GM19397 (cell line): ENCODE measurements at regions not wholly inside any gene's neighbourhood (a gene's known extent, or its start where the extent isn't known, plus 50 kb on each side); places are given as distances from the start of the nearest gene placed in this dataset.

Experiments used
- ATAC-seq: cut with Tn5 transposase; IDR thresholded peaks from one replicate; pipeline ENCODE4 v1.9.1; 2021; ENCODE audit warnings: mild to moderate bottlenecking, moderate library complexity; ENCODE audit not compliant: unreplicated experiment

DNA sequence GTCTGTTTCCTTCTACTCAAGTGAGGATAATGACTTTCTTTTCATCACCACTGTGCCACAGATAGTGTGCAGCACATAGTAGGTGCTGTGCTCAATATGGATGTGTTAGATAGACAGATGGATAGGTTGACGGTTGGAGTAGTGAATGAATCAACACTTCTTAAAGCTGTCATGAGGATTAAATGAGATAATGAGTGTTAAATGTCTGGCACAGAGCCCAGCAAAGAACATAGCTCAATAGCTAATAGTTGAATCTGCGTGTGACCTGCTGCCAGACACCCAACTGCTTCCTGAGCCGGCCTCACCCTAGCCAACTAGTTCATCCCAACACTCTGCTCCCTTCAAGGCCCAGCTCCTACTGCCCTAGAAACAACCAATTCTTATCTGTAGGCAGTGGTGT lies 67.7 kb upstream of the PJA1 start:
- ATAC-seq = no peak

DNA sequence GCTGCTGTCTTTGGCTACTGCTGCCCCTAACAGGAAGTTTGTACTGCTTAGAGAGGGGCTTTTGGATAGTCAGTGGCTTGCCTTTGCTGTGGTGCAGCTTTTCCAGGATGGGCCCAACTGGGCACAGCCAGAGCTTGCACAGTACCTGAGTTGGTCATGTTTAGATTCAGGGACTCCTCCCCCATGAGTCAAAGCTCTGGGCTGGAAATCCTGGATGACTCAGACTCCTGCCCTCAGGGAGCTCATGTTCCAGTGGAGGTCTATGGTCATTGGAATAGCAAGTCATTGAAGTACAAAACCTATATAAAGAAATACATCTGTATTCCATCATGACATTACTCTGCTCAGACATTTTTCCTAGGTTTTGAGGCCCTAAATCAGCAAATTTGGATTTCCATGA lies 66.7 kb upstream of the PJA1 start:
- no peak for ATAC-seq

DNA sequence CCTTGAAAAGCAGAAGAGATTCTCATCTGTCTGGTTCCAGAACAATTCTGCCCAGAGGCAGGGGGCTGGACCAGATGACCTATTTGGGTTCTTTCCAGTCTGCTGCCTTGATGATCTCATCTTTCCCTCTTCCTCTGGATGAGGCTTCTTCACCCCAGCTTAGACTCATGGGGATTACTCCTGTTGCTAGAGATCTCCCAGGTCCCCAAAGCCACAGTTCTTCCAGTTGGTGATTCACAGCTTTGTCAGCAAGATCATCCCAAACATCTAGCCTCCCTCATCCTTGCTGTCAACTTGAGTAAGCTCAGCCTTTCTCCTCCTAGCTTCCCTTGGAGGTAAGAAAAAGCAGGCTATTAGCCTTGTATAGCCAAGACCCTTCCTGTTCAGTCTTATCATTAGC lies 64.2 kb upstream of the PJA1 start:
- ATAC-seq = no peak

DNA sequence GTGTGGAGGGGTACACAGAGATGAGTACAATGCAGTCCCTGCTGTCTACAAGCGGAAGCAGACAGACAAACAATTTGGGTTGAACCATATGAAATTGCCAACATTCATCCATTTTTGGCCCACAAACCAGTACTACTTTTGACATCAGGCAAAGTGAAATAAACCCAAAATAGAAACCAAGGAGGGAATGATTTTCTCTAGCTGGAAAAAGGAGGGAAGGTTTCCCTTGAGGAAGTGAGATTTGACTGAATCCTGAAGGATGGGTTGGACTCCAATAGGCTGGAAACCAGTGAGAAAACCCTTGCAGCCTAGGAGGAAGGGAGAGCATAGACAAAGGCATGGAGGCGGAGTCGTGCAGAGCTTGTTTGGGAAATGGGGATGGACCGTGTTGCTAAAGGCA lies 63.5 kb upstream of the PJA1 start:
- ATAC-seq = no peak

DNA sequence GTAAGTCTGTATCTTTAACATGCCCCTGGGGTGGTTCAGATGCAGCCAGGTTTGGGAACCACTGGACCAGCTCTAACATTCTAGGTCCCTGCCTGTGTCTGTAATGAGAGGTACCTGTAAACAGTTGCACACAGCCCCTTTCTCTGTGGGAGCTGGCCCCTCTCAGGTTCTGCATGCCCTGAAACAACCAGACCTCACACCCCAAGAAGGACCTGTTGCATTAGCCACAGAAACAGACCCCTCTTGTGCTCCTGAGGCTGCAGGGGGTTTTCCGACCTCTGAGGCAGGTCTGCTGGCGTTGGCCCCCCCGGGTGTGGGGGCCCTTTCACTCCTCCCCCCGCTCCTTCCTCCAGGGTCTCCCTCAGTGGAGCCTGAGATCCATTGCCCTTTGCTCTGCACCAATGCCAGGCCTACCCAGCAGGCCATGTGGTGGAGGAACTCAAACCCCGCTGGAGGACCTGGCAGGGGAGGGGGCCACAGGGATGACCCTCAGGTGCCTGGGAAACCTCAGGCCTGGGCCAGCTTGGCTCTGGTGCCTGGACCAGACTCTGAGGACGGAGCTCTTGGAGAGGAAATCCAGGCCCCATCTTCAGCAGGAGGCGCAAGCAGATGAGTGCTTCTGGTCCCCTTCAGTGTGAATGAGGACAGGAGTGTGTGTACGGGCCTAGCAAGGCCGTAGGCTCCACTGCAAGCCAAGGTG lies 61.4 kb upstream of the PJA1 start:
- ATAC-seq = no peak

DNA sequence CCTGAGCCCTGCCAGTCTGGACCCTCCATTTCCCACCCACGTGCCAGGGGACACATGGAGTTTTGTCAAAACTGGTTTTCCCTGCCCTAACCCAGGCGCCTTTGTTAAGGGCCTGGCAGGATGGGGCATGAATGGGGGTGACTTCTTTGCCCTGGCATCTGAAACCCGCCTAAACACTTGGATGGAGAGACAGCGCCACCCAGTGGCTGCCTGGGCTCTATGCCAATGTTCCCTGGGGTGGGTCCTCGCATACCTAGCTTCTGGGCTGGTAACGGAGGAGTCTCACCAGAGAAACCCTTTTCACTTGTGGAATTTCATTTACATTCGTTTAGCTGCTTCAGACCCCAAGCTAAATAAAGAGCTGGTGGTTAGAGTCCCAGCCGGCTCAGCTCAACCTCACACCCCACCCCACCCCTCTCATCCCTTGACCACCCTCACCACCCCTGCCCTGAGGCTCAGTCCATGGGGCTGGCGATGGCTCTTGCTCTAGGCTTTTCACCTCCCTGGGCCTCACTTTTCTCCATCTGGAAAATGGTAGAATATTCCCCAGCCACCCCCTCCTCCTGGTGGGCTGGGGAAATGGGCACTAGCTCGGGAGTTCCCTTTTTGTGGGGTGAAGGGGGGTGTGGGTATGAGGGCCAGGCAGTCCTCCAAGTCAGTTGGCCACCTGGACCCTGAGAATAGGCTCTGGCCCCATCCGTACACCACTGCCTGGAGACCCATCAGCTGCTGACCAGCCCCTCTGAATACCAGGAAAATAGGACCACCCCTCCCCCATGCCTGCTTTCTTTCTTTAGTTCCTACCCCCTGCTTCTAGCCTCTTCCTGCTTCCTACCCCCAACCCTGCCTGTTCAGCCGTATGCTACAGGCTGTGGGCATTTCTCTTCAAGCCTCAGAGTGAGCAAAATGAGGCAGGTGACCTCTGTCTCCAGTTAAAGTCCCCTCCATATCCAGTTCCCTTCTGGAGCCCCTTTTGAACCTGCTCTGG lies 57.1 kb upstream of the PJA1 start:
- ATAC-seq = no peak

DNA sequence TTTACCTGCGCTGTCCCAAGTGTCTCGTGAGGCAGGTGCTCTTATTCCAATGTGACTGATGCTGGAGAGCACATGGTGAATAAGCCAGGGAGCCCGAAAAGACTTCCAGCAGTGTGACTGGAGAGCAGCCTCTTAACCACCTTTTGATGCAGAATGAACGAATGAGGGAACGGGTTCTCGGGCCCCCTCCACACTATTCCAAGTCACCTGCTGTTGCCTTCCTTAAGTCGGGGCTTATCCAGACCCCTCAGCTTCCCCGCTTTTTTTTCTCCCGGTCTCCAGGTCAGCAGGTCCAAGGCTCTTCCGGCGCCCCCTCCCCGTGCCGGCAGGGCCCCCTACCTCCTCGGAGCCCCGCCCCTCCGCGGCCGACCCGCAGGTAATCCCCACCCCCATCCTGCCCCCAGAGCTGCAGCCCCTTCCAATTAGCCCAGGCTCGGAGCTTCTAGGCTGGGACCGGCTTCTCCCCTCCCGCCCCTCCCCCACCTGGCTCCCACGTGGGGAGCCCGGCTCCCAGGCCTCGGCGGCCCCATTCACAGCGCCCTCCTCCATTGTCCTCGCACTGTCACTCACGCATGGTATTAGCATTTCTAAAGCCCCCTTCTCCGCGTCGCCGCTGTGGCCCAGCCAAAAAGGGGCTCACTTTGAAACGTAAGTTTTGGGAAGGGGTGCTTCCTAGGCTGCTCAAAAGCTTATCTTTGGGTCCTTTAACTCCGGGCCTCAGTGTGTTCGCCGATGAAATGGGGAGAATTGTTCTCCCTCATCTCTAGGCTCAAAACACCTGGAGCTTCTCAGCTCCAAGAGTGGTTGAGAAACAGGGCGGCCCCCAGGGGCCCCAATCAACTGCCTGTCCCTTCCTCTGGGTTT lies 56.2 kb upstream of the PJA1 start:
- ATAC-seq = no peak

DNA sequence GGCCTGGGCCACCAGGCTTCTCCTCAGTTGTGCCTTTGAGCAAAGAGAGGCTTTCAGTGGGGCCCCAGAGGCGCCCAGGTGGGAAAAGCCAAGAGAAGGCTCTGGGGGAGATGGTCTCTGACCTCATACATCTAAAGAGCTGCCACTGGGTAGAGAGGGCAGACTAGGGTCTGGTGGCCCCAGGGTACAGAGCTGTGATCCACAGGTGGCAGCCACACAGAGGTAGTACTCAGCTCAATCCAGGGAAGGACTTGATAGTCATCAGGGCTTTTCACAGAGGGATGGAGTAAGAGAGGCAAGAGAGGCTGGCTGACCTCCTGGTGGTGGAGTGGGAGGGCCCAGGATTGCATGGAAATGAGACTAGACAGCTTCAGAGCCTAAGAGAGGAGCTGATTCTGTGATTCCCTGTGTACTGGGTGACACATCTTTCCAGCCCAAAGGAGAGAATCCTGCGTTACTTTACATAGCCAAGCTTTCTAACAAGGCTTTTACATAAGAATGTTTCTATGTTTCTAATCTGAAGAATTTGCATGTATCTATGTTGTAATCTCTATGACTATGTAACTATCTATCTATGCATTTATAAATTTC lies 53.2 kb upstream of the PJA1 start:
- ATAC-seq = no peak

DNA sequence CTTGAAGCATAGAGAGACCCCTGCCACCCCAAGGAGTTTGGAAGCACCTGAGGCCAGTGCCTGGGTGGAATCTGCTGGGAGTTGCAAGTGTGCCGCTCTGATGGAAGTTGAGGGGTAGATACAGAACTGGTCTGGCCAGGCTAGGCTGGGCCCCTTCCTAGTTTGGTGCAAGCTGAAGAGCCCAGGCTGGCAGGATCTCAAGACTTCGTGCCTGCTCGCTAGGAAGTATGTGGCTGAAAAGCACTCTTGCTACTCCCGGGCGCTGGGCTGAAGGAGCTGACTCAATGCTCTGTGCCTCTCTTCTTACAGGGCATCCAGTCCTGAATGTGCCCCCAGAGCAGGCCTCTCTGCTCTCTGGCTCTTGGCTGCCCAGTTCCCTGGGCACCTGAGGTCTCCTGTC lies 51.7 kb upstream of the PJA1 start:
- ATAC-seq = no peak

DNA sequence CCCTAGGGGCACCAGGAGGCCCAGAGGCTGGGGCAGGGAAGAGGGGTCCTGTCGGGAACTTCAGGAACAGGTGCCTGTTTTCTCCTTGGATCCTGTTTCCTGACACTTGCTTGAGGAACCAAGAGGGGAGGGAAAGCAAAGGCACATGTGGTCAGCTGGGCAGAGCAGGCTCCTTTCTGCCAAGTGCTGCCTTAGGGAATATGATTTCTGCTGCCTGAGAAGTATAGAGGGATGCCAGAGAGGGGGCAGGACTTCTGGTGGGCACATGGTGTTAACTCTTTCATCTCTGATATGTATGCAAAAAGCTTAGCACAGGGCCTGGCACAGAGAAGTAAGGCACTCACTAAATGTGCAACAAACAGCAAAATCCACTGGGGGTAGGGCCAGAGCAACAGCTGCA lies 51.2 kb upstream of the PJA1 start:
- no peak for ATAC-seq

DNA sequence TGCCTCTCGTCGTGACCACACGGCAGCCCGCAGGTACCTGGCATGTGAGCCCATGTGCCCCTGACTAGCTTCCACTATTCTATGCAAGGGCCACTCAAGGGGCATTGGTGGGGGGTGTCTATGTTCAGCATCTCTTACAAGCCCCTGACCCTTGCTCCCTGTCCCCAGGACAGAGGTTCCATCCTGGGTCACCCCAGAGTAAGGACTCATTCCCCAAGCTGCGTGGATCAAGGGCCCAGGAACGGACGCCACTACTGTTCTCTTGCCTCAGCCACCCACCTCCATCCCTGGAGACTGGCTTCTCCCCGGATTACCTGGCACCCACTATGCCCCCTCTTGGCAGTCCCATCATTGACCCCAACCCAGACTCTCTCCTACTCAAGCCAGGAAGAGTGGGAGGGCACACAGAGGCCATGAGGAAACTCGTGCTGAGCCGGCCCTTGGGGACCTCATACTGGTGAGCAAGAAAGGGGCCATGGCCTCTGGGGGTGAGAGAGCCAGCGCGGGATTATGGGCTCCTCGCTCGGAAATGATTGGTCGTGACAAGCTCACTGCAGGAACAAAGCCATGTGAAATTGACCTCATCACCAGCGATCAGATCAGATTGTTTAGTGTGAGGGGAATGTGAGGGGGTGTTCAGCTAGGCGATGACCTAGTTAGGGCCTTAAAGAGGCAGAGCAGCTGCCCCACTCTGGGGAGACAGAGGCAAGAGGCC lies 50.1 kb upstream of the PJA1 start:
- no peak for ATAC-seq
